HCT116 (cell line): ENCODE measurements at regions not wholly inside any gene's neighbourhood (a gene's known extent, or its start where the extent isn't known, plus 50 kb on each side); places are given as distances from the start of the nearest gene placed in this dataset.

ENCODE experiments used
- ATAC-seq: fragments of 200-7000 bp; cut with Tn5 transposase; 2 replicates; pipeline ENCODE4 v1.9.1; 2020; ENCODE audit warnings: mild to moderate bottlenecking, moderate library complexity
- BruUV-seq: library from RNA; stranded (reverse); fragments of 400-500 nt; replicated peaks from 2 replicates; lab custom pipeline; 2021; lab: Mats Ljungman, UMichigan
- CTCF ChIA-PET: fragments of 300-600 bp; sonication (Branson Sonifier 250); formaldehyde crosslinking; loops from one replicate; lab custom pipeline; 2021; ENCODE audit warnings: antibody characterized with exemption; lab: Charles Lee
- POLR2A ChIA-PET: fragments of 300-600, 350-600 bp; sonication (Branson Sonifier 250); formaldehyde crosslinking; loops from one replicate; lab custom pipeline; 2021; ENCODE audit warnings: antibody characterized with exemption; lab: Charles Lee
- RAD21 ChIA-PET, 2 experiments: fragments of 300-600 bp; sonication (Branson Sonifier 250); formaldehyde crosslinking; loops; one replicate each; lab custom pipeline; 2023; ENCODE audit warnings: low total read pairs in 2 of 2; ENCODE audit not compliant: uncharacterized antibody in 2 of 2, unreplicated experiment in 2 of 2, low non-redundant PET in 1 of 2; lab: Charles Lee
- DNase-seq: peaks from one replicate; pipeline ENCODE4 v3.0.0-alpha.2; 2010; ENCODE audit warnings: low read depth, low spot score
- H2AFZ ChIP-seq: fragments of 200-600 bp; shearing (Covaris generic), sonication (generic); 2 replicates; pipeline ENCODE4 v1.6.1; 2017; ENCODE audit warnings: low read depth, mixed run types, mixed read lengths, antibody characterized with exemption, low read length; ENCODE audit not compliant: poor library complexity, severe bottlenecking
- H3K27ac ChIP-seq: 2 replicates; pipeline ENCODE4 v1.5.1; 2012; ENCODE audit warnings: low read depth, low read length
- H3K27me3 ChIP-seq: fragments of 200-600 bp; sonication (generic); 2 replicates; pipeline ENCODE4 v1.6.1; 2016; ENCODE audit warnings: mixed run types, low read length, mixed read lengths; ENCODE audit not compliant: insufficient read depth
- H3K36me3 ChIP-seq, 2 experiments: fragments of 200-500 bp in 1 of 2; fragments of 200-600 bp in 1 of 2; sonication (Bioruptor generic) in 1 of 2; sonication (generic) in 1 of 2; 2 replicates each; pipeline versions ENCODE4 v1.5.1 to v1.6.1; 2014 to 2016; ENCODE audit warnings: low read length in 2 of 2, inconsistent platforms in 1 of 2, mixed read lengths in 1 of 2, mixed run types in 1 of 2; ENCODE audit not compliant: insufficient read depth in 2 of 2, control insufficient read depth in 1 of 2
- H3K4me1 ChIP-seq, 2 experiments: fragments of 200-600 bp in 1 of 2; sonication (generic) in 1 of 2; 2 replicates each; pipeline versions ENCODE4 v1.5.1 to v1.6.1; 2012 to 2017; ENCODE audit warnings: low read length in 2 of 2, inconsistent platforms in 1 of 2, mild to moderate bottlenecking in 1 of 2, mixed read lengths in 1 of 2, mixed run types in 1 of 2, moderate library complexity in 1 of 2; ENCODE audit not compliant: insufficient read depth in 2 of 2, control insufficient read depth in 1 of 2
- H3K4me2 ChIP-seq: fragments of 200-600 bp; sonication (generic); 2 replicates; pipeline ENCODE4 v1.6.1; 2017; ENCODE audit warnings: mixed run types, low read length, mixed read lengths
- H3K4me3 ChIP-seq, 2 experiments: fragments of 200-600 bp in 1 of 2; sonication (generic) in 1 of 2; replicated peaks in 1 of 2; 2 replicates each; pipeline ENCODE4 v1.5.1; 2011 to 2016; ENCODE audit warnings: low read length in 2 of 2, control low read depth in 1 of 2, low read depth in 1 of 2, mild to moderate bottlenecking in 1 of 2, mixed read lengths in 1 of 2, mixed run types in 1 of 2
- H3K79me2 ChIP-seq: fragments of 200-600 bp; sonication (generic); 2 replicates; pipeline ENCODE4 v1.6.1; 2017; ENCODE audit warnings: mild to moderate bottlenecking, mixed run types, low read length, moderate library complexity, mixed read lengths; ENCODE audit not compliant: insufficient read depth
- H3K9ac ChIP-seq: fragments of 200-600 bp; sonication (generic); 2 replicates; pipeline ENCODE4 v1.6.1; 2016; ENCODE audit warnings: low read length, mixed read lengths
- H3K9me2 ChIP-seq: fragments of 200-600 bp; sonication (generic), shearing (Covaris generic); 2 replicates; pipeline ENCODE4 v1.6.1; 2017; ENCODE audit warnings: mixed run types, mild to moderate bottlenecking, moderate library complexity; ENCODE audit not compliant: insufficient read depth
- H3K9me3 ChIP-seq, 2 experiments: fragments of 200-500 bp in 1 of 2; fragments of 200-600 bp in 1 of 2; sonication (Bioruptor generic) in 1 of 2; sonication (generic) in 1 of 2; 2 replicates each; pipeline ENCODE4 v1.6.1; 2014 to 2017; ENCODE audit warnings: low read length in 2 of 2, mixed read lengths in 2 of 2, inconsistent platforms in 1 of 2, low read depth in 1 of 2, mild to moderate bottlenecking in 1 of 2, mixed run types in 1 of 2, moderate library complexity in 1 of 2; ENCODE audit not compliant: control insufficient read depth in 1 of 2, insufficient read depth in 1 of 2
- H4K20me1 ChIP-seq: fragments of 200-600 bp; sonication (generic), shearing (Covaris generic); 2 replicates; pipeline ENCODE4 v1.6.1; 2017; ENCODE audit warnings: mixed run types, mild to moderate bottlenecking, moderate library complexity; ENCODE audit not compliant: insufficient read depth
- CEBPB ChIP-seq: IDR thresholded peaks from 2 replicates; pipeline ENCODE4 v1.6.1; 2012; ENCODE audit warnings: low read depth
- EGR1 ChIP-seq: IDR thresholded peaks from 2 replicates; pipeline ENCODE4 v1.6.1; 2012; ENCODE audit warnings: low read depth
- ELF1 ChIP-seq: IDR thresholded peaks from 2 replicates; pipeline ENCODE4 v1.6.1; 2012; ENCODE audit warnings: low read depth, borderline replicate concordance
- EZH2 ChIP-seq: fragments of 200-600 bp; sonication (generic); IDR thresholded peaks from 2 replicates; pipeline ENCODE4 v1.6.1; 2017; ENCODE audit warnings: antibody characterized with exemption, mixed run types
- JUND ChIP-seq: IDR thresholded peaks from 2 replicates; pipeline ENCODE4 v1.6.1; 2012
- SP1 ChIP-seq: IDR thresholded peaks from 2 replicates; pipeline ENCODE4 v1.6.1; 2012; ENCODE audit warnings: low read depth
- SRF ChIP-seq: IDR thresholded peaks from 2 replicates; pipeline ENCODE4 v1.6.1; 2012; ENCODE audit warnings: low read depth
- YY1 ChIP-seq: IDR thresholded peaks from 2 replicates; pipeline ENCODE4 v1.6.1; 2011; ENCODE audit warnings: low read length, low read depth, moderate library complexity, mild to moderate bottlenecking; ENCODE audit not compliant: insufficient replicate concordance; ENCODE audit errors: extremely low read depth
- ZNF274 ChIP-seq: fragments of 200-500 bp; sonication (Bioruptor generic); IDR thresholded peaks from 2 replicates; pipeline ENCODE4 v1.6.1; 2014; ENCODE audit warnings: mild to moderate bottlenecking, low read depth, low read length, inconsistent platforms
- intact Hi-C: fragments of 100-400 bp; cut with micrococcal nuclease; formaldehyde crosslinking; loops from 2 replicates; pipeline ENCODE4 v1.10.0; 2022
- TF ChIP-seq, protein P1 (sequence below): IDR thresholded peaks from 2 replicates; pipeline ENCODE4 v1.6.1; 2012
- TF ChIP-seq, protein P2 (sequence below): IDR thresholded peaks from 2 replicates; pipeline ENCODE4 v1.6.1; 2012; ENCODE audit warnings: low read depth

DNA sequence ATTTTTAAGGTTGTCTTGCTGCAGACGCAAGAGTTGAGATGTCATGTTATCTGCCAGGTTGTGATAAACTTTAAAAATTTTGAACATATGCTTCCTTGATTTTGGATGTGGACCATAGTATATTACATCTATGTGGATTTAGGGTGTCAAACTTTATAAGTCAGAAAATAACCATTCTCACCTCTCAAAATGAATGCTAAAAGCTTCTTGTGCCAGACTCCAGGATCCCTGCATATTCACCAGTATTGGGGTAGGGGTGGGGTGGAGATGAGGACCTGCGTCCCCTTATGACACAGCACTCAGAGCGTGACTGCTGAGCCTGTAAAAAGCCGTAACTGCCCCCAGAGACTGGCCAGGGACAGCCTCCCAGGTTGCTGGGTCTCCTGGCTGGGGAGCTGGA, 524.4 kb downstream of the LMO7 start:
- POLR2A ChIA-PET, result no interaction called here
- BruUV-seq, result no TSS peak
- ATAC-seq, result no peak

More for the DNA sequence above, 524.4 kb downstream of the LMO7 start:
- Histone ChIP-seq H3K4me1 (no peaks in the 10 kb centered on the region), H3K4me3 (no peak overlapping the region), H4K20me1 (no peaks in the 10 kb centered on the region), H3K9me3 (no peaks in the 10 kb centered on the region), H3K36me3 (no peaks in the 10 kb centered on the region), H3K79me2 (no peaks in the 10 kb centered on the region), H2AFZ (no peak overlapping the region), H3K27ac (no peak overlapping the region), H3K27me3 (no peaks in the 10 kb centered on the region), H3K4me2 (no peak overlapping the region), H3K9ac (no peak overlapping the region), H3K9me2 (no peaks in the 10 kb centered on the region)
- RAD21 ChIA-PET, result no interaction called here
- TF ChIP-seq, protein P1, sequence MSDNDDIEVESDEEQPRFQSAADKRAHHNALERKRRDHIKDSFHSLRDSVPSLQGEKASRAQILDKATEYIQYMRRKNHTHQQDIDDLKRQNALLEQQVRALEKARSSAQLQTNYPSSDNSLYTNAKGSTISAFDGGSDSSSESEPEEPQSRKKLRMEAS, result no peak
- no peak for TF ChIP-seq YY1
- TF ChIP-seq, protein P2, sequence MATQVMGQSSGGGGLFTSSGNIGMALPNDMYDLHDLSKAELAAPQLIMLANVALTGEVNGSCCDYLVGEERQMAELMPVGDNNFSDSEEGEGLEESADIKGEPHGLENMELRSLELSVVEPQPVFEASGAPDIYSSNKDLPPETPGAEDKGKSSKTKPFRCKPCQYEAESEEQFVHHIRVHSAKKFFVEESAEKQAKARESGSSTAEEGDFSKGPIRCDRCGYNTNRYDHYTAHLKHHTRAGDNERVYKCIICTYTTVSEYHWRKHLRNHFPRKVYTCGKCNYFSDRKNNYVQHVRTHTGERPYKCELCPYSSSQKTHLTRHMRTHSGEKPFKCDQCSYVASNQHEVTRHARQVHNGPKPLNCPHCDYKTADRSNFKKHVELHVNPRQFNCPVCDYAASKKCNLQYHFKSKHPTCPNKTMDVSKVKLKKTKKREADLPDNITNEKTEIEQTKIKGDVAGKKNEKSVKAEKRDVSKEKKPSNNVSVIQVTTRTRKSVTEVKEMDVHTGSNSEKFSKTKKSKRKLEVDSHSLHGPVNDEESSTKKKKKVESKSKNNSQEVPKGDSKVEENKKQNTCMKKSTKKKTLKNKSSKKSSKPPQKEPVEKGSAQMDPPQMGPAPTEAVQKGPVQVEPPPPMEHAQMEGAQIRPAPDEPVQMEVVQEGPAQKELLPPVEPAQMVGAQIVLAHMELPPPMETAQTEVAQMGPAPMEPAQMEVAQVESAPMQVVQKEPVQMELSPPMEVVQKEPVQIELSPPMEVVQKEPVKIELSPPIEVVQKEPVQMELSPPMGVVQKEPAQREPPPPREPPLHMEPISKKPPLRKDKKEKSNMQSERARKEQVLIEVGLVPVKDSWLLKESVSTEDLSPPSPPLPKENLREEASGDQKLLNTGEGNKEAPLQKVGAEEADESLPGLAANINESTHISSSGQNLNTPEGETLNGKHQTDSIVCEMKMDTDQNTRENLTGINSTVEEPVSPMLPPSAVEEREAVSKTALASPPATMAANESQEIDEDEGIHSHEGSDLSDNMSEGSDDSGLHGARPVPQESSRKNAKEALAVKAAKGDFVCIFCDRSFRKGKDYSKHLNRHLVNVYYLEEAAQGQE, result no peak
- no peak for TF ChIP-seq EGR1
- TF ChIP-seq ELF1, result no peak
- no peak for TF ChIP-seq SP1
- TF ChIP-seq CEBPB, result no peak
- no peak for TF ChIP-seq SRF
- no peak for TF ChIP-seq JUND
- no peak for TF ChIP-seq ZNF274
- no peak for TF ChIP-seq EZH2
- no peak for DNase-seq
- CTCF ChIA-PET, result no interaction called here
- intact Hi-C loops, result no loop called here
